Caco-2 (cell line): ENCODE measurements at regions not wholly inside any gene's neighbourhood (a gene's known extent, or its start where the extent isn't known, plus 50 kb on each side); places are given as distances from the start of the nearest gene placed in this dataset.

Experiments
- BruUV-seq: library from RNA; stranded (reverse); fragments of 400-500 nt; replicated peaks from 2 replicates; lab custom pipeline; 2021; lab: Mats Ljungman, UMichigan
- CTCF ChIA-PET: fragments of 300-600 bp; sonication (Branson Sonifier 250); formaldehyde crosslinking; loops from one replicate; lab custom pipeline; 2022; ENCODE audit warnings: antibody characterized with exemption; lab: Charles Lee
- POLR2A ChIA-PET: fragments of 300-600 bp; sonication (Branson Sonifier 250); formaldehyde crosslinking; loops from one replicate; lab custom pipeline; 2022; ENCODE audit warnings: antibody characterized with exemption; lab: Charles Lee
- DNase-seq, 2 experiments: peaks; one replicate each; pipeline versions ENCODE4 v3.0.0 to v3.0.0-alpha.2; 2020 to 2022
- H3K27me3 ChIP-seq: replicated peaks from 2 replicates; pipeline ENCODE4 v1.6.0; 2011; ENCODE audit warnings: low read length; ENCODE audit not compliant: control insufficient read depth, insufficient read depth
- H3K36me3 ChIP-seq: 2 replicates; pipeline ENCODE4 v1.5.1; 2011; ENCODE audit warnings: low read length; ENCODE audit not compliant: control insufficient read depth, insufficient read depth
- H3K4me1 ChIP-seq: fragments of 250-450 bp; sonication (Bioruptor Pico); 2 replicates; pipeline ENCODE4 v1.5.1; 2020; ENCODE audit warnings: mild to moderate bottlenecking
- H3K4me3 ChIP-seq: 2 replicates; pipeline ENCODE4 v1.5.1; 2011; ENCODE audit warnings: low read depth, mild to moderate bottlenecking, control low read depth, low read length
- H3K9me3 ChIP-seq: fragments of 250-450 bp; sonication (Bioruptor Pico); 2 replicates; pipeline ENCODE4 v1.5.1; 2020; ENCODE audit warnings: mild to moderate bottlenecking, moderate library complexity
- H3K27ac Mint-ChIP-seq: one replicate; pipeline ENCODE4 v1.8.0; 2022; ENCODE audit warnings: mixed read lengths; ENCODE audit not compliant: unreplicated experiment
- H3K27me3 Mint-ChIP-seq: one replicate; pipeline ENCODE4 v1.8.0; 2022; ENCODE audit warnings: mixed read lengths; ENCODE audit not compliant: insufficient read depth, unreplicated experiment
- H3K36me3 Mint-ChIP-seq: one replicate; pipeline ENCODE4 v1.8.0; 2022; ENCODE audit warnings: mild to moderate bottlenecking, mixed read lengths; ENCODE audit not compliant: insufficient read depth, unreplicated experiment
- H3K4me1 Mint-ChIP-seq: one replicate; pipeline ENCODE4 v1.8.0; 2022; ENCODE audit warnings: low read depth, mixed read lengths; ENCODE audit not compliant: unreplicated experiment
- H3K4me3 Mint-ChIP-seq: one replicate; pipeline ENCODE4 v1.8.0; 2022; ENCODE audit warnings: mild to moderate bottlenecking, moderate library complexity, mixed read lengths; ENCODE audit not compliant: unreplicated experiment
- H3K9me3 Mint-ChIP-seq: one replicate; pipeline ENCODE4 v1.8.0; 2022; ENCODE audit warnings: mixed read lengths; ENCODE audit not compliant: unreplicated experiment
- intact Hi-C: fragments of 100-400 bp; cut with micrococcal nuclease; formaldehyde crosslinking; loops from one replicate; pipeline ENCODE4 v1.10.0; 2022; ENCODE audit not compliant: unreplicated experiment
- TF ChIP-seq, protein P1 (sequence below), 2 experiments: fragments of 200-600 bp in 1 of 2; IDR thresholded peaks; 1 replicate in 1 of 2; 2 replicates in 1 of 2; pipeline versions ENCODE4 v1.5.1 to v1.8.0; 2011 to 2022; ENCODE audit warnings: antibody characterized with exemption in 1 of 2, control low read depth in 1 of 2, inconsistent platforms in 1 of 2, low read depth in 1 of 2, low read length in 1 of 2, mild to moderate bottlenecking in 1 of 2, moderate library complexity in 1 of 2; ENCODE audit not compliant: insufficient read depth in 1 of 2, severe bottlenecking in 1 of 2, unreplicated experiment in 1 of 2

GRCh38 chr5:40030661-40031060 is 605.9 kb upstream of the DAB2 start:
- no TSS peak for BruUV-seq
- intact Hi-C loops, result no loop called here
- no peak overlapping the region for H3K27ac Mint-ChIP-seq
- Histone ChIP-seq H3K4me1 (no peaks in the 10 kb centered on the region), H3K9me3 (no peaks in the 10 kb centered on the region), H3K27me3 (no peaks in the 10 kb centered on the region), H3K36me3 (no peaks in the 10 kb centered on the region), H3K4me3 (no peak overlapping the region)
- H3K27me3 Mint-ChIP-seq, result peaks cover 16% of the 10 kb centered on the region
- H3K9me3 Mint-ChIP-seq, result no peaks in the 10 kb centered on the region
- no peaks in the 10 kb centered on the region for H3K4me1 Mint-ChIP-seq
- TF ChIP-seq, protein P1, sequence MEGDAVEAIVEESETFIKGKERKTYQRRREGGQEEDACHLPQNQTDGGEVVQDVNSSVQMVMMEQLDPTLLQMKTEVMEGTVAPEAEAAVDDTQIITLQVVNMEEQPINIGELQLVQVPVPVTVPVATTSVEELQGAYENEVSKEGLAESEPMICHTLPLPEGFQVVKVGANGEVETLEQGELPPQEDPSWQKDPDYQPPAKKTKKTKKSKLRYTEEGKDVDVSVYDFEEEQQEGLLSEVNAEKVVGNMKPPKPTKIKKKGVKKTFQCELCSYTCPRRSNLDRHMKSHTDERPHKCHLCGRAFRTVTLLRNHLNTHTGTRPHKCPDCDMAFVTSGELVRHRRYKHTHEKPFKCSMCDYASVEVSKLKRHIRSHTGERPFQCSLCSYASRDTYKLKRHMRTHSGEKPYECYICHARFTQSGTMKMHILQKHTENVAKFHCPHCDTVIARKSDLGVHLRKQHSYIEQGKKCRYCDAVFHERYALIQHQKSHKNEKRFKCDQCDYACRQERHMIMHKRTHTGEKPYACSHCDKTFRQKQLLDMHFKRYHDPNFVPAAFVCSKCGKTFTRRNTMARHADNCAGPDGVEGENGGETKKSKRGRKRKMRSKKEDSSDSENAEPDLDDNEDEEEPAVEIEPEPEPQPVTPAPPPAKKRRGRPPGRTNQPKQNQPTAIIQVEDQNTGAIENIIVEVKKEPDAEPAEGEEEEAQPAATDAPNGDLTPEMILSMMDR (IDR thresholded peaks at IDR 0.05; ENCODE audit: insufficient read depth in 1 of 2, low read depth in 1 of 2, low read length in 1 of 2, severe bottlenecking in 1 of 2, unreplicated experiment in 1 of 2), result no peak
- CTCF ChIA-PET, result no interaction called here
- H3K36me3 Mint-ChIP-seq, result no peaks in the 10 kb centered on the region
- H3K4me3 Mint-ChIP-seq, result no peak overlapping the region
- POLR2A ChIA-PET, result no interaction called here
- DNase-seq, result no peak

- H3K9me3 ChIP-seq, result no peaks in the 10 kb centered on the region
- TF ChIP-seq, protein P1 (IDR thresholded peaks at IDR 0.05; ENCODE audit: insufficient read depth in 1 of 2, low read depth in 1 of 2, low read length in 1 of 2, severe bottlenecking in 1 of 2, unreplicated experiment in 1 of 2), result no peak
- no TSS peak for BruUV-seq
- no peaks in the 10 kb centered on the region for H3K36me3 ChIP-seq
- H3K27ac Mint-ChIP-seq, result no peak overlapping the region
- H3K4me3 Mint-ChIP-seq, result no peak overlapping the region
- no peak overlapping the region for H3K4me3 ChIP-seq
- intact Hi-C loops, result no loop called here
- no peaks in the 10 kb centered on the region for H3K9me3 Mint-ChIP-seq
- ChIA-PET POLR2A (no interaction called here), CTCF (no interaction called here)
- no peaks in the 10 kb centered on the region for H3K4me1 ChIP-seq
- H3K4me1 Mint-ChIP-seq, result no peaks in the 10 kb centered on the region
- H3K27me3 ChIP-seq, result no peaks in the 10 kb centered on the region
- H3K27me3 Mint-ChIP-seq, result peaks cover 15% of the 10 kb centered on the region
- no peak for DNase-seq
- H3K36me3 Mint-ChIP-seq, result no peaks in the 10 kb centered on the region
Measured at GRCh38 chr5:40029711-40030495, 605.1 kb upstream of the DAB2 start.

DNA sequence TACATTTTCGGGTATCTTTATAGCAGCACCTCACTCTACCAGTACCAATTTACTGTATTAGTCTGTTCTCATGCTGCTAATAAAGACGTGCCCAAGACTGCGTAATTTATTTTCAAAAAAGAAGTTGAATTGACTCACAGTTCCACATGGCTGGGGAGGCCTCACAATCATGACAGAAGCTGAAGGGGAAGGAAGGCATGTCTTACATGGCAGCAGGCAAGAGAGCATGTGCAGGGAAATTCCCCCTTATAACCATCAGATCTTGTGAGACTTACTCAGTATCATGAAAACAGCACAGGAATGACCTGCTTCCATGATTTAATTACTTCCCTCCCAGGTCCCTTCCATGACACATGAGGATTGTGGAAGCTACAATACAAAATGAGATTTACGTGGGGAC is 602.6 kb upstream of the DAB2 start:
- no peak for DNase-seq
- H3K9me3 ChIP-seq, result no peaks in the 10 kb centered on the region
- no peaks in the 10 kb centered on the region for H3K36me3 ChIP-seq
- ChIA-PET CTCF (no interaction called here), POLR2A (no interaction called here)
- Mint-ChIP-seq H3K4me1 (no peaks in the 10 kb centered on the region), H3K36me3 (no peaks in the 10 kb centered on the region), H3K4me3 (no peak overlapping the region), H3K27ac (no peak overlapping the region), H3K9me3 (no peaks in the 10 kb centered on the region), H3K27me3 (peaks cover 23% of the 10 kb centered on the region)
- H3K4me3 ChIP-seq, result no peak overlapping the region
- no TSS peak for BruUV-seq
- intact Hi-C loops, result no loop called here
- no peaks in the 10 kb centered on the region for H3K27me3 ChIP-seq
- no peaks in the 10 kb centered on the region for H3K4me1 ChIP-seq
- TF ChIP-seq, protein P1 (IDR thresholded peaks at IDR 0.05; ENCODE audit: insufficient read depth in 1 of 2, low read depth in 1 of 2, low read length in 1 of 2, severe bottlenecking in 1 of 2, unreplicated experiment in 1 of 2), result no peak
